GM12865 (cell line): ENCODE measurements at regions not wholly inside any gene's neighbourhood (a gene's known extent, or its start where the extent isn't known, plus 50 kb on each side); places are given as distances from the start of the nearest gene placed in this dataset.

ENCODE experiments used
- DNase-seq: peaks from one replicate; pipeline ENCODE4 v3.0.0; 2010; ENCODE audit warnings: low read depth
- H3K4me3 ChIP-seq: 2 replicates; pipeline ENCODE4 v1.5.1; 2011; ENCODE audit warnings: mild to moderate bottlenecking, low read depth, low read length, control low read depth
- TF ChIP-seq, protein P1 (sequence below): IDR thresholded peaks from 2 replicates; pipeline ENCODE4 v1.5.1; 2011; ENCODE audit warnings: low read length, control low read depth, low read depth, inconsistent platforms; ENCODE audit not compliant: insufficient read depth; ENCODE audit errors: missing control alignments

DNA sequence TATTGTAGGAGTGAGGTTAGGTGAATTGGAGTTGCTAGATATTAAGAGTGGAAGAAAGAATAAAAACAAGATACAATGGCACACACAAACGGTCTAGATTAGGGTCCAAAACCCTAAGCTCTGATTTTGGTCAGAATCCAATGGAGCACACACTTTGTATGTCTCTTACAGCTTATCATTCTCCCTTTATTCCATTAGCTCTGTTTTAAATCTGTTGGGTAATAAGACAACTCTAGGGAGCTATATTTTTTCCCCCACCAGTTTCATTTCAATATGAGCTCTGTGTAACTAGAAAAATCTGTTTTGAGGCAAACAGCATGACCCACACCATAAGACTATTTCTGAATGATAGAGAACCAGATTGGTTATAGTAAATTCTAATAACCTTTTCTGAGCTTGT is 465.6 kb downstream of the ADGRL2 start:
- H3K4me3 ChIP-seq: no peak overlapping the region
- TF ChIP-seq, protein P1, sequence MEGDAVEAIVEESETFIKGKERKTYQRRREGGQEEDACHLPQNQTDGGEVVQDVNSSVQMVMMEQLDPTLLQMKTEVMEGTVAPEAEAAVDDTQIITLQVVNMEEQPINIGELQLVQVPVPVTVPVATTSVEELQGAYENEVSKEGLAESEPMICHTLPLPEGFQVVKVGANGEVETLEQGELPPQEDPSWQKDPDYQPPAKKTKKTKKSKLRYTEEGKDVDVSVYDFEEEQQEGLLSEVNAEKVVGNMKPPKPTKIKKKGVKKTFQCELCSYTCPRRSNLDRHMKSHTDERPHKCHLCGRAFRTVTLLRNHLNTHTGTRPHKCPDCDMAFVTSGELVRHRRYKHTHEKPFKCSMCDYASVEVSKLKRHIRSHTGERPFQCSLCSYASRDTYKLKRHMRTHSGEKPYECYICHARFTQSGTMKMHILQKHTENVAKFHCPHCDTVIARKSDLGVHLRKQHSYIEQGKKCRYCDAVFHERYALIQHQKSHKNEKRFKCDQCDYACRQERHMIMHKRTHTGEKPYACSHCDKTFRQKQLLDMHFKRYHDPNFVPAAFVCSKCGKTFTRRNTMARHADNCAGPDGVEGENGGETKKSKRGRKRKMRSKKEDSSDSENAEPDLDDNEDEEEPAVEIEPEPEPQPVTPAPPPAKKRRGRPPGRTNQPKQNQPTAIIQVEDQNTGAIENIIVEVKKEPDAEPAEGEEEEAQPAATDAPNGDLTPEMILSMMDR: no peak
- no peak for DNase-seq

DNA sequence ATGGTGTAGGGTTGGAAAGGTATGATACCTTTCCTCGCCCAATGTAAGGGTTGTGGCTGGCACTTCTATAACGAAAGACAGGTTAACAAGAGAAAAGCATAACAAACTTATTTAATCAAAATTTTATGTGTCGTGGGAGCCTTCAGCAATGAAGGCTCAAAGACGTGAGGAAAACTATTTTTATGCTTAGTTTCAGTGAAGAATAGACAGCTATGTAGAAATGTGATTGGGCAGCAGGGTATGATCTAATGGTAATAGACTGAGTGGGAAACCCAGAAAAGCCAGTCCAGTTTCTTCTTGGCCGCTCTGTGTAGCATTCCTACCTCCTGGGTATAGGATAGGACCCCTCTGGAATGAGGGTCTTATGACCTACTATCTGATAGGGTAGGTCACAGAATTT is 464.7 kb downstream of the ADGRL2 start:
- H3K4me3 ChIP-seq: no peak overlapping the region
- TF ChIP-seq, protein P1: no peak
- DNase-seq: no peak

DNA sequence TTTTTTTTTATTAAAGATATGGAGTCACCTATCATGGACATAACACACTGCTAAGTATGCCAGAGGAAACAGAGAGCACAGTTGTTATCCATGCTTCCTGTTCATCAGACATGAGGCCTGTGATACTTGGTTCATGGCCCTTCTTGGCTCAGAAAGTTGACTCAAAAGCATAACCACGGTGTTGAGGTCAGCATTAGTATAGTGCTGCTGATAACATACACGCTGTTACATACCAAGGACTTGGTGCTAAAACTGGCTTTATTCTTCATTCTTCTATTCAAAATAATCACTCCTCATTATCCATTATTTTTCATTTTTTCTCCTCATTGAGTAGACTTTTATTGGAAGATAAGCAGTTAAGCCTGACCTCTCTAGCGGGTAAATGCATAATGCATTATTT is 464.1 kb downstream of the ADGRL2 start:
- DNase-seq: no peak
- H3K4me3 ChIP-seq: no peak overlapping the region
- TF ChIP-seq, protein P1: no peak

DNA sequence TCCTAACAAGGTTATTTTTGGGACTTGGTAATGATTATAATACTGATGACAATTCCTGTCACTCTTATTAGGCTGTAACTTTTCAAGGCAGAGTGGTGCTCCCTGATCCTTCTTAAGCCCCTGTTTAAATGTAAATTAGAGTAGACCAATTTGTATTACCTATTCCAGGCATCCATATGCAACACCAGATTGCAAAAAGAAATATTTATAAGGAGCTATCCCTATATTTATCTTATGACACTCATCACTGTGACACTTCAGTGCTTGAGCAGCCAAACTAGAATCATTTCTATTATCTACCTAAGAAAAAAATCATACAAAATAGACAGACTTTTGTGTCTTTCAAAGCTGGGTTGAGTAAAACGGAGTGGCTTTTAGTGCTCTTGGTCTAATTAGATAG is 462.7 kb downstream of the ADGRL2 start:
- DNase-seq: no peak
- TF ChIP-seq, protein P1: no peak
- H3K4me3 ChIP-seq: no peak overlapping the region

DNA sequence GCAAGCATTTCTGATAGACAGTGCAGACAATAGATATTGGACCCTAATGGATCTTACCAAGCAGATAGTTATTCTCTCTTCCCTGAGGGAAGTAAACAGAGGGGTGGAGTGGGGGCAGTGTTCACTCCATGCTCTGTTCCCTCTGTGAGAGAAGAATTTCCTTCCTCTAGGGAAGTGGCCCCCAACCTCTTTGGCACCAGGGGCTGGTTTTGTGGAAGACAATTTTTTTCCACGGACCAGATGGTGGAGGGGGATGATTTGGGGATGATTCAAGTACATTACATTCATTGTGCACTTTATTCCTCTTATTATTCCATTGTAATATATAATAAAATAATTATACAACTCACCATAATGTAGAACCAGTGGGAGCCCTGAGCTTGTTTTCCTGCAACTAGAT is 459.9 kb downstream of the ADGRL2 start:
- H3K4me3 ChIP-seq: no peak overlapping the region
- no peak for DNase-seq
- TF ChIP-seq, protein P1: no peak

DNA sequence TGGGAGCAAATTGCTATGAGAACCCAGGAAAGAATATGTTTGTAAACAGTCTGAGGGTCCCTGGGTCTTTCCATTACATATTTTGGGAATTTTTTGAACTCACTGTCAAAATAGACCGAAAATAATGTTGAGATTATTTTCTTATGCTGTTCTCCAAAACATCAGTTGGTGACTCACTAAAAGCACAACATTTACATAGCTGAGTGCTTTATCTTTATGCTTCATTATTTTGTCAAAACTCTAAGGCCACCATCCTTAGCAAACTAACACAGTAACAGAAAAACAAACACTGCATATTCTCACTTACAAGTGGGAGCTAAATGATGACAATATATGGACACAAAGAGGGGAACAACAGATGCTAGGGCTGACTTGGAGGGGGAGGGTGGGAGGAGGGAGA is 459.3 kb downstream of the ADGRL2 start:
- no peak for DNase-seq
- TF ChIP-seq, protein P1: no peak

DNA sequence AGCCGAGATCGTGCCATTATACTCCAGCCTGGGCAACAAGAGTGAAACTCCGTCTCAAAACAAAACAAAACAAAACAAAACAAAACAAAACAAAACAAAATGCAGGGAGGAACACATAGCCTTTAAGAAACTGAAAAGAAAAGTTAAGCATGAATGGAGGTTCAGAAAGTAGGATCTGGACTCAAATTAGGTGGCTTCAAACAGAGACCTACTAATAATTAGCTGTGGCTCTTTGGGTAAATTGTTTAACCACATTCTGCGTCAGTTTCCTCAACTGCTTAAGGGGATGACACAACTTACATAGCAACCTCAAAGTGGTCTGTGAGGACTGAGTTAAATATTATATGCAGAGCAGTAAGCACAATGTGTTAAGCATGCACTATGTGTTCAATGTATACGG is 458.2 kb downstream of the ADGRL2 start:
- TF ChIP-seq, protein P1: no peak
- H3K4me3 ChIP-seq: no peak overlapping the region
- DNase-seq: no peak

More for the DNA sequence above, 459.3 kb downstream of the ADGRL2 start:
- H3K4me3 ChIP-seq: no peak overlapping the region
